IMR-90 (cell line): ENCODE measurements at regions not wholly inside any gene's neighbourhood (a gene's known extent, or its start where the extent isn't known, plus 50 kb on each side); places are given as distances from the start of the nearest gene placed in this dataset.

ENCODE experiments used
- ATAC-seq: fragments of 200-7000 bp; cut with Tn5 transposase; 2 replicates; pipeline ENCODE4 v1.9.1; 2020; ENCODE audit warnings: low read depth, mild to moderate bottlenecking, moderate library complexity
- BruUV-seq: library from RNA; stranded (reverse); fragments of 400-500 nt; replicated peaks from 2 replicates; lab custom pipeline; 2021; lab: Mats Ljungman, UMichigan
- CTCF ChIA-PET: fragments of 300-600 bp; formaldehyde crosslinking; extraction: SDS; loops from one replicate; lab custom pipeline; 2021; ENCODE audit warnings: antibody characterized with exemption; lab: Yijun Ruan, JAX
- POLR2A ChIA-PET: fragments of 300-600 bp; sonication (Branson Sonifier 250); formaldehyde crosslinking; loops from one replicate; lab custom pipeline; 2022; ENCODE audit warnings: antibody characterized with exemption; ENCODE audit not compliant: unreplicated experiment; lab: Charles Lee
- DNase-seq: peaks from one replicate; pipeline ENCODE4 v3.0.0; 2013
- H2AFZ ChIP-seq: replicated peaks from 2 replicates; pipeline ENCODE3; 2013; ENCODE audit warnings: low read length, mild to moderate bottlenecking; ENCODE audit not compliant: poor library complexity
- H2AK5ac ChIP-seq: 2 replicates; pipeline ENCODE4 v1.6.1; 2013; ENCODE audit warnings: low read depth, low read length, inconsistent platforms
- H2AK9ac ChIP-seq: replicated peaks from 2 replicates; pipeline ENCODE3; 2013; ENCODE audit warnings: mild to moderate bottlenecking, low read depth, low read length, moderate library complexity; ENCODE audit not compliant: poor library complexity
- H2BK120ac ChIP-seq: 2 replicates; pipeline ENCODE4 v1.6.1; 2013; ENCODE audit warnings: low read depth, low read length, inconsistent platforms
- H2BK15ac ChIP-seq: 3 replicates; pipeline ENCODE4 v1.6.1; 2013; ENCODE audit warnings: low read depth, low read length, inconsistent platforms
- H2BK20ac ChIP-seq: 2 replicates; pipeline ENCODE4 v1.6.1; 2013; ENCODE audit warnings: low read depth, mild to moderate bottlenecking, inconsistent platforms, low read length, moderate library complexity
- H2BK5ac ChIP-seq: 2 replicates; pipeline ENCODE4 v1.6.1; 2013; ENCODE audit warnings: mild to moderate bottlenecking, low read depth, low read length, inconsistent platforms; ENCODE audit not compliant: poor library complexity, severe bottlenecking
- H3K14ac ChIP-seq: replicated peaks from 2 replicates; pipeline ENCODE4 v1.6.1; 2013; ENCODE audit warnings: low read depth, low read length, inconsistent platforms
- H3K18ac ChIP-seq: 2 replicates; pipeline ENCODE4 v1.6.1; 2013; ENCODE audit warnings: low read depth, low read length, control low read depth
- H3K23ac ChIP-seq: 2 replicates; pipeline ENCODE4 v1.6.1; 2013; ENCODE audit warnings: low read depth, low read length, inconsistent platforms
- H3K27ac ChIP-seq: 2 replicates; pipeline ENCODE4 v1.5.1; 2013; ENCODE audit warnings: mild to moderate bottlenecking, control low read depth, low read length; ENCODE audit not compliant: insufficient read depth
- H3K27me3 ChIP-seq: 2 replicates; pipeline ENCODE4 v1.6.1; 2013; ENCODE audit warnings: low read length; ENCODE audit not compliant: control insufficient read depth, insufficient read depth
- H3K36me3 ChIP-seq: 2 replicates; pipeline ENCODE4 v1.6.1; 2013; ENCODE audit warnings: low read length, mixed read lengths; ENCODE audit not compliant: control insufficient read depth, insufficient read depth
- H3K4ac ChIP-seq: 2 replicates; pipeline ENCODE4 v1.6.1; 2013; ENCODE audit warnings: low read depth, low read length, inconsistent platforms
- H3K4me1 ChIP-seq: 2 replicates; pipeline ENCODE4 v1.6.1; 2013; ENCODE audit warnings: low read length, mixed read lengths; ENCODE audit not compliant: control insufficient read depth, insufficient read depth
- H3K4me2 ChIP-seq: 2 replicates; pipeline ENCODE4 v1.6.1; 2013; ENCODE audit warnings: low read depth, mild to moderate bottlenecking, control low read depth, low read length, moderate library complexity
- H3K4me3 ChIP-seq: 2 replicates; pipeline ENCODE4 v1.5.1; 2013; ENCODE audit warnings: low read depth, mild to moderate bottlenecking, control low read depth, low read length, moderate library complexity; ENCODE audit not compliant: insufficient read depth
- H3K56ac ChIP-seq: 2 replicates; pipeline ENCODE4 v1.6.1; 2013; ENCODE audit warnings: low read length, inconsistent platforms; ENCODE audit not compliant: insufficient read depth; ENCODE audit errors: extremely low read depth
- H3K79me1 ChIP-seq, 2 experiments: 2 replicates each; pipeline ENCODE4 v1.6.1; 2013; ENCODE audit warnings: low read length in 2 of 2, inconsistent platforms in 1 of 2, low read depth in 1 of 2
- H3K9ac ChIP-seq: 2 replicates; pipeline ENCODE4 v1.6.1; 2013; ENCODE audit warnings: low read depth, low read length, control low read depth
- H3K9me1 ChIP-seq: 2 replicates; pipeline ENCODE4 v1.6.1; 2013; ENCODE audit warnings: low read length, inconsistent platforms; ENCODE audit not compliant: insufficient read depth
- H3K9me3 ChIP-seq: 2 replicates; pipeline ENCODE4 v1.6.1; 2013; ENCODE audit warnings: low read length; ENCODE audit not compliant: control insufficient read depth, insufficient read depth
- H4K20me1 ChIP-seq: 2 replicates; pipeline ENCODE4 v1.6.1; 2013; ENCODE audit warnings: low read length, inconsistent platforms; ENCODE audit not compliant: insufficient read depth
- H4K5ac ChIP-seq: 2 replicates; pipeline ENCODE4 v1.6.1; 2013; ENCODE audit warnings: mild to moderate bottlenecking, low read depth, low read length, control low read depth
- H4K8ac ChIP-seq, 2 experiments: 2 replicates each; pipeline ENCODE4 v1.6.1; 2013; ENCODE audit warnings: low read depth in 2 of 2, low read length in 2 of 2, control low read depth in 1 of 2, inconsistent platforms in 1 of 2
- H4K91ac ChIP-seq: 2 replicates; pipeline ENCODE4 v1.6.1; 2013; ENCODE audit warnings: low read depth, low read length, inconsistent platforms; ENCODE audit not compliant: insufficient read depth
- BHLHE40 ChIP-seq: fragments of 150-350 bp; IDR thresholded peaks from 2 replicates; pipeline ENCODE4 v1.6.1; 2016; ENCODE audit warnings: mild to moderate bottlenecking, low read depth, low read length
- CEBPB ChIP-seq: IDR thresholded peaks from 2 replicates; pipeline ENCODE4 v1.6.1; 2012; ENCODE audit warnings: low read depth, low read length, improper control_type of control experiment
- CHD1 ChIP-seq: IDR thresholded peaks from 2 replicates; pipeline ENCODE4 v1.6.1; 2012; ENCODE audit warnings: low read depth, low read length, improper control_type of control experiment
- CTCF ChIP-seq: conservative IDR thresholded peaks from 2 replicates; pipeline ENCODE4 v1.5.1; 2012; ENCODE audit warnings: mild to moderate bottlenecking, low read depth, low read length, improper control_type of control experiment
- FOS ChIP-seq: fragments of 150-350 bp; IDR thresholded peaks from 2 replicates; pipeline ENCODE4 v1.6.1; 2016; ENCODE audit warnings: low read depth, low read length
- MAFK ChIP-seq: IDR thresholded peaks from 2 replicates; pipeline ENCODE4 v1.6.1; 2012; ENCODE audit warnings: low read depth, low read length, improper control_type of control experiment
- MAZ ChIP-seq: IDR thresholded peaks from 2 replicates; pipeline ENCODE4 v1.6.1; 2012; ENCODE audit warnings: low read depth, mild to moderate bottlenecking, low read length, improper control_type of control experiment, moderate library complexity, borderline replicate concordance
- MXI1 ChIP-seq: IDR thresholded peaks from 2 replicates; pipeline ENCODE4 v1.6.1; 2012; ENCODE audit warnings: low read depth, mild to moderate bottlenecking, low read length, moderate library complexity, borderline replicate concordance
- NFE2L2 ChIP-seq: fragments of 150-350 bp; IDR thresholded peaks from 2 replicates; pipeline ENCODE4 v1.6.1; 2016; ENCODE audit warnings: low read depth, mild to moderate bottlenecking, low read length
- POLR2A ChIP-seq: IDR thresholded peaks from 2 replicates; pipeline ENCODE4 v1.6.1; 2012; ENCODE audit warnings: mild to moderate bottlenecking, low read depth, low read length
- RAD21 ChIP-seq: IDR thresholded peaks from 2 replicates; pipeline ENCODE4 v1.6.1; 2012; ENCODE audit warnings: low read length, improper control_type of control experiment
- RCOR1 ChIP-seq: IDR thresholded peaks from 2 replicates; pipeline ENCODE4 v1.6.1; 2012; ENCODE audit warnings: mild to moderate bottlenecking, low read length, improper control_type of control experiment; ENCODE audit not compliant: insufficient replicate concordance
- RFX5 ChIP-seq: IDR thresholded peaks from 2 replicates; pipeline ENCODE4 v1.8.0; 2012; ENCODE audit warnings: low read depth, mild to moderate bottlenecking, low read length, moderate library complexity
- SMC3 ChIP-seq: fragments of 150-350 bp; IDR thresholded peaks from 2 replicates; pipeline ENCODE4 v1.6.1; 2016; ENCODE audit warnings: low read depth, mild to moderate bottlenecking, antibody characterized with exemption, low read length, moderate library complexity
- USF2 ChIP-seq: fragments of 150-350 bp; IDR thresholded peaks from 2 replicates; pipeline ENCODE4 v1.6.1; 2017; ENCODE audit warnings: mild to moderate bottlenecking, antibody characterized with exemption, low read length, low read depth
- WGBS, 2 experiments: methylation state at CpG; one replicate each; pipeline versions ENCODE4 v1.1.5 to v1.1.7; 2013; ENCODE audit warnings: missing lambda C conversion rate in 2 of 2; ENCODE audit not compliant: insufficient read length in 1 of 2; ENCODE audit errors: extremely low coverage in 2 of 2; 5-methylcytosine and 5-hydroxymethylcytosine counted together
- dilution Hi-C: fragments of 300-500 bp; cut with HindIII; formaldehyde crosslinking; loops from one replicate; pipeline ENCODE4 v1.14.3; 2018; ENCODE audit warnings: low sequenced_read_pairs; ENCODE audit not compliant: unreplicated experiment
- in situ Hi-C: fragments of 300-500 bp; cut with MboI; formaldehyde crosslinking; loops from 3 replicates; pipeline ENCODE4 v1.14.3; 2019; ENCODE audit warnings: low sequenced_read_pairs, inconsistent platforms, mixed read lengths
- intact Hi-C: fragments of 100-400 bp; cut with micrococcal nuclease; formaldehyde crosslinking; loops from 2 replicates; pipeline ENCODE4 v1.10.0; 2022
- TF ChIP-seq, protein P1 (sequence below): fragments of 150-350 bp; IDR thresholded peaks from 2 replicates; pipeline ENCODE4 v1.6.1; 2016; ENCODE audit warnings: low read depth, mild to moderate bottlenecking, low read length, moderate library complexity, borderline replicate concordance

GRCh38 chr2:104501929-104502328 is 352.0 kb upstream of the POU3F3 start:
- Histone ChIP-seq H3K79me1 (no peaks in the 10 kb centered on the region), H4K5ac (no peak overlapping the region), H2BK15ac (no peak overlapping the region), H2AFZ (no peak overlapping the region), H2AK5ac (no peak overlapping the region), H4K20me1 (no peaks in the 10 kb centered on the region), H2BK120ac (no peak overlapping the region), H3K56ac (no peak overlapping the region), H2AK9ac (no peak overlapping the region), H3K9ac (no peak overlapping the region), H3K9me3 (peaks cover 11% of the 10 kb centered on the region), H3K9me1 (no peaks in the 10 kb centered on the region), H4K8ac (no peak overlapping the region), H2BK5ac (no peak overlapping the region), H3K18ac (no peak overlapping the region), H3K4me3 (no peak overlapping the region), H4K91ac (no peak overlapping the region), H2BK20ac (no peak overlapping the region), H3K27me3 (no peaks in the 10 kb centered on the region), H3K4me1 (no peaks in the 10 kb centered on the region), H3K4ac (no peak overlapping the region), H3K23ac (no peak overlapping the region), H3K4me2 (no peak overlapping the region), H3K27ac (no peak overlapping the region), H3K14ac (no peak overlapping the region), H3K36me3 (no peaks in the 10 kb centered on the region)
- dilution Hi-C loops (no loop called here), intact Hi-C loops (no loop called here), in situ Hi-C loops (no loop called here)
- ATAC-seq (no peak), DNase-seq (no peak)
- no TSS peak for BruUV-seq
- ChIA-PET CTCF (no interaction called here), POLR2A (no interaction called here)
- no peak for TF ChIP-seq MAFK
- no peak for TF ChIP-seq MXI1
- TF ChIP-seq RCOR1: no peak
- TF ChIP-seq MAZ: no peak
- no peak for TF ChIP-seq CTCF
- TF ChIP-seq CHD1: no peak
- TF ChIP-seq FOS: no peak
- no peak for TF ChIP-seq RFX5
- TF ChIP-seq, protein P1, sequence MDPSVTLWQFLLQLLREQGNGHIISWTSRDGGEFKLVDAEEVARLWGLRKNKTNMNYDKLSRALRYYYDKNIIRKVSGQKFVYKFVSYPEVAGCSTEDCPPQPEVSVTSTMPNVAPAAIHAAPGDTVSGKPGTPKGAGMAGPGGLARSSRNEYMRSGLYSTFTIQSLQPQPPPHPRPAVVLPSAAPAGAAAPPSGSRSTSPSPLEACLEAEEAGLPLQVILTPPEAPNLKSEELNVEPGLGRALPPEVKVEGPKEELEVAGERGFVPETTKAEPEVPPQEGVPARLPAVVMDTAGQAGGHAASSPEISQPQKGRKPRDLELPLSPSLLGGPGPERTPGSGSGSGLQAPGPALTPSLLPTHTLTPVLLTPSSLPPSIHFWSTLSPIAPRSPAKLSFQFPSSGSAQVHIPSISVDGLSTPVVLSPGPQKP: no peak
- TF ChIP-seq USF2: no peak
- TF ChIP-seq CEBPB: no peak
- no peak for TF ChIP-seq BHLHE40
- no peak for TF ChIP-seq NFE2L2
- no peak for TF ChIP-seq SMC3
- TF ChIP-seq POLR2A: no peak
- no peak for TF ChIP-seq RAD21
- WGBS, 2 experiments: no CpG with 5 or more reads among the region's 14 CpGs
